SK-N-SH (cell line): ENCODE measurements at regions not wholly inside any gene's neighbourhood (a gene's known extent, or its start where the extent isn't known, plus 50 kb on each side); places are given as distances from the start of the nearest gene placed in this dataset.

Source experiments
- CTCF ChIA-PET: fragments of 300-600, 350-600 bp; formaldehyde crosslinking; extraction: SDS; loops from one replicate; lab custom pipeline; 2021; lab: Yijun Ruan, JAX
- POLR2A ChIA-PET: fragments of 350-600 bp; sonication (Branson Sonifier 250); formaldehyde crosslinking; extraction: SDS; loops from one replicate; lab custom pipeline; 2020; ENCODE audit warnings: antibody characterized with exemption, inconsistent platforms; lab: Yijun Ruan, JAX
- DNase-seq: peaks from one replicate; pipeline ENCODE4 v3.0.0; 2012
- H2AFZ ChIP-seq: fragments of 200-600 bp; sonication (generic); 2 replicates; pipeline ENCODE4 v1.8.1; 2016; ENCODE audit warnings: antibody characterized with exemption, mild to moderate bottlenecking, low read depth
- H3F3A ChIP-seq: fragments of 200-600 bp; sonication (generic); replicated peaks from 2 replicates; pipeline ENCODE3; 2016; ENCODE audit warnings: antibody characterized with exemption, mild to moderate bottlenecking; ENCODE audit not compliant: insufficient read depth
- H3K27ac ChIP-seq, 2 experiments: fragments of 200-500 bp in 1 of 2; fragments of 200-600 bp in 1 of 2; sonication (Bioruptor generic) in 1 of 2; sonication (generic), shearing (Covaris generic) in 1 of 2; 2 replicates each; pipeline versions ENCODE4 v1.5.1 to v1.6.1; 2014 to 2016; ENCODE audit warnings: low read depth in 2 of 2, inconsistent platforms in 1 of 2, low read length in 1 of 2, mild to moderate bottlenecking in 1 of 2, mixed read lengths in 1 of 2
- H3K27me3 ChIP-seq: fragments of 200-600 bp; sonication (generic), shearing (Covaris generic); 2 replicates; pipeline ENCODE4 v1.6.1; 2016; ENCODE audit warnings: mixed run types; ENCODE audit not compliant: insufficient read depth
- H3K36me3 ChIP-seq, 2 experiments: fragments of 200-500 bp in 1 of 2; fragments of 200-600 bp in 1 of 2; sonication (Bioruptor generic) in 1 of 2; sonication (generic) in 1 of 2; replicated peaks in 1 of 2; 2 replicates each; pipeline versions ENCODE3 to v1.5.1; 2014 to 2016; ENCODE audit warnings: low read length in 1 of 2, mild to moderate bottlenecking in 1 of 2; ENCODE audit not compliant: insufficient read depth in 2 of 2, control insufficient read depth in 1 of 2
- H3K4me1 ChIP-seq, 2 experiments: fragments of 200-500 bp in 1 of 2; fragments of 200-600 bp in 1 of 2; sonication (Bioruptor generic) in 1 of 2; sonication (generic), shearing (Covaris generic) in 1 of 2; 2 replicates each; pipeline versions ENCODE4 v1.5.1 to v1.6.1; 2014 to 2016; ENCODE audit warnings: low read depth in 1 of 2, low read length in 1 of 2, mixed run types in 1 of 2; ENCODE audit not compliant: insufficient read depth in 2 of 2, control insufficient read depth in 1 of 2
- H3K4me2 ChIP-seq: fragments of 200-600 bp; sonication (generic), shearing (Covaris generic); 2 replicates; pipeline ENCODE4 v1.6.1; 2017; ENCODE audit warnings: mixed run types
- H3K4me3 ChIP-seq, 2 experiments: fragments of 200-500 bp in 1 of 2; fragments of 200-600 bp in 1 of 2; sonication (Bioruptor generic) in 1 of 2; sonication (generic), shearing (Covaris generic) in 1 of 2; 2 replicates each; pipeline versions ENCODE4 v1.5.1 to v1.8.1; 2014 to 2016; ENCODE audit warnings: low read depth in 2 of 2, inconsistent platforms in 1 of 2, low read length in 1 of 2, mild to moderate bottlenecking in 1 of 2, mixed read lengths in 1 of 2, moderate library complexity in 1 of 2
- H3K79me2 ChIP-seq: fragments of 200-600 bp; sonication (generic); 2 replicates; pipeline ENCODE4 v1.8.1; 2017; ENCODE audit warnings: mild to moderate bottlenecking; ENCODE audit not compliant: insufficient read depth
- H3K9ac ChIP-seq: fragments of 200-600 bp; sonication (generic); 2 replicates; pipeline ENCODE4 v1.6.1; 2017; ENCODE audit warnings: mixed run types
- H3K9me2 ChIP-seq: fragments of 200-600 bp; sonication (generic); 2 replicates; pipeline ENCODE4 v1.6.1; 2017; ENCODE audit warnings: mixed run types
- H3K9me3 ChIP-seq: fragments of 200-600 bp; sonication (generic); 2 replicates; pipeline ENCODE4 v1.6.1; 2017; ENCODE audit warnings: mixed run types, mild to moderate bottlenecking, moderate library complexity
- H4K20me1 ChIP-seq: fragments of 200-600 bp; sonication (generic); 2 replicates; pipeline ENCODE4 v1.6.1; 2017; ENCODE audit warnings: mild to moderate bottlenecking, mixed run types; ENCODE audit not compliant: insufficient read depth
- CHD2 ChIP-seq: fragments of 150-350 bp; IDR thresholded peaks from 2 replicates; pipeline ENCODE4 v1.6.1; 2018; ENCODE audit warnings: low read length; ENCODE audit not compliant: partially characterized antibody
- EZH2phosphoT487 ChIP-seq: fragments of 200-600 bp; sonication (generic); IDR thresholded peaks from 2 replicates; pipeline ENCODE4 v1.6.1; 2017; ENCODE audit warnings: low read depth, mixed run types, mild to moderate bottlenecking, antibody characterized with exemption, moderate library complexity, borderline replicate concordance
- FOSL2 ChIP-seq: IDR thresholded peaks from 2 replicates; pipeline ENCODE4 v1.4.0; 2012; ENCODE audit warnings: low read depth, mild to moderate bottlenecking, moderate library complexity, borderline replicate concordance
- FOXM1 ChIP-seq: IDR thresholded peaks from 2 replicates; pipeline ENCODE4 v1.4.0; 2012; ENCODE audit warnings: low read depth, mild to moderate bottlenecking
- GABPA ChIP-seq: IDR thresholded peaks from 2 replicates; pipeline ENCODE4 v1.4.0; 2012; ENCODE audit warnings: low read depth, mild to moderate bottlenecking
- GATA2 ChIP-seq: sonication (generic); formaldehyde crosslinking; IDR thresholded peaks from 2 replicates; pipeline ENCODE4 v1.5.0; 2020; ENCODE audit warnings: mild to moderate bottlenecking, missing genetic modification reagents
- IRF3 ChIP-seq: fragments of 150-350 bp; IDR thresholded peaks from 2 replicates; pipeline ENCODE4 v1.6.1; 2016; ENCODE audit warnings: mild to moderate bottlenecking, low read depth, low read length
- MAX ChIP-seq: IDR thresholded peaks from 2 replicates; pipeline ENCODE4 v1.4.0; 2012; ENCODE audit warnings: low read depth
- MXI1 ChIP-seq: IDR thresholded peaks from 2 replicates; pipeline ENCODE4 v1.6.1; 2012; ENCODE audit warnings: mild to moderate bottlenecking, low read depth, low read length, improper control_type of control experiment
- NFIC ChIP-seq: IDR thresholded peaks from 2 replicates; pipeline ENCODE4 v1.4.0; 2012; ENCODE audit warnings: borderline replicate concordance
- PBX3 ChIP-seq: IDR thresholded peaks from 2 replicates; pipeline ENCODE4; 2012
- POLR2AphosphoS5 ChIP-seq: IDR thresholded peaks from 2 replicates; pipeline ENCODE4 v1.6.1; 2012; ENCODE audit warnings: low read depth, low read length
- RCOR1 ChIP-seq: fragments of 150-350 bp; IDR thresholded peaks from 2 replicates; pipeline ENCODE4 v1.6.1; 2017; ENCODE audit warnings: antibody characterized with exemption, low read length
- RXRA ChIP-seq: IDR thresholded peaks from 2 replicates; pipeline ENCODE4 v1.4.0; 2012; ENCODE audit warnings: low read depth, mild to moderate bottlenecking, borderline replicate concordance
- SIN3A ChIP-seq: IDR thresholded peaks from 2 replicates; pipeline ENCODE4 v1.6.1; 2012; ENCODE audit warnings: low read depth, mild to moderate bottlenecking, low read length, moderate library complexity, borderline replicate concordance
- TAF1 ChIP-seq: IDR thresholded peaks from 2 replicates; pipeline ENCODE4 v1.6.1; 2012; ENCODE audit warnings: low read depth, mild to moderate bottlenecking, low read length, moderate library complexity, borderline replicate concordance
- TCF12 ChIP-seq: IDR thresholded peaks from 2 replicates; pipeline ENCODE4 v1.4.0; 2012
- TEAD4 ChIP-seq: IDR thresholded peaks from 2 replicates; pipeline ENCODE4 v1.4.0; 2012; ENCODE audit warnings: mild to moderate bottlenecking, borderline replicate concordance; ENCODE audit not compliant: insufficient read depth
- USF2 ChIP-seq: fragments of 150-350 bp; IDR thresholded peaks from 2 replicates; pipeline ENCODE4 v1.6.1; 2017; ENCODE audit warnings: antibody characterized with exemption, low read length, low read depth, borderline replicate concordance
- ZBTB33 ChIP-seq: IDR thresholded peaks from 2 replicates; pipeline ENCODE4 v1.4.0; 2012; ENCODE audit warnings: low read depth, borderline replicate concordance
- WGBS: methylation state at CpG from one replicate; pipeline ENCODE4 v1.1.6; 2017; ENCODE audit warnings: low lambda C conversion rate; 5-methylcytosine and 5-hydroxymethylcytosine counted together

GRCh38 chr10:36464291-36464690 lies 661.1 kb upstream of the ANKRD30A start:
- Histone ChIP-seq H3K27ac (no peak overlapping the region), H2AFZ (no peak overlapping the region), H3K9me2 (no peaks in the 10 kb centered on the region), H3K9ac (no peak overlapping the region), H4K20me1 (no peaks in the 10 kb centered on the region), H3K4me2 (no peak overlapping the region), H3K4me1 (no peaks in the 10 kb centered on the region), H3K4me3 (no peak overlapping the region), H3K36me3 (no peaks in the 10 kb centered on the region), H3F3A (no peaks in the 10 kb centered on the region), H3K79me2 (no peaks in the 10 kb centered on the region), H3K9me3 (no peaks in the 10 kb centered on the region), H3K27me3 (no peaks in the 10 kb centered on the region)
- ChIA-PET CTCF (no interaction called here), POLR2A (no interaction called here)
- DNase-seq = no peak
- WGBS = 71% methylated on average over 1 of the region's 1 CpG
- TF ChIP-seq ZBTB33 (no peak), CHD2 (no peak), MAX (no peak), TEAD4 (no peak), IRF3 (no peak), GATA2 (no peak), EZH2phosphoT487 (no peak), GABPA (no peak), RCOR1 (no peak), SIN3A (no peak), FOXM1 (no peak), TCF12 (no peak), USF2 (no peak)

- H3K4me2 ChIP-seq = no peak overlapping the region
- WGBS = 77% methylated on average over 2 of the region's 2 CpGs
- POLR2A ChIA-PET = no interaction called here
- H3K9me3 ChIP-seq = no peaks in the 10 kb centered on the region
- H3K4me1 ChIP-seq = no peaks in the 10 kb centered on the region
- no peaks in the 10 kb centered on the region for H3F3A ChIP-seq
- no peaks in the 10 kb centered on the region for H3K79me2 ChIP-seq
- no peaks in the 10 kb centered on the region for H3K36me3 ChIP-seq
- H3K27me3 ChIP-seq = no peaks in the 10 kb centered on the region
- no peaks in the 10 kb centered on the region for H3K9me2 ChIP-seq
- H3K4me3 ChIP-seq = no peak overlapping the region
- H4K20me1 ChIP-seq = no peaks in the 10 kb centered on the region
- no peak overlapping the region for H3K9ac ChIP-seq
- no peak overlapping the region for H3K27ac ChIP-seq
- CTCF ChIA-PET = no interaction called here
- DNase-seq = no peak
- no peak overlapping the region for H2AFZ ChIP-seq
- no peak for TF ChIP-seq FOSL2
- no peak for TF ChIP-seq FOXM1
- no peak for TF ChIP-seq IRF3
- TF ChIP-seq POLR2AphosphoS5 = no peak
- TF ChIP-seq CHD2 = no peak
- TF ChIP-seq NFIC = no peak
- TF ChIP-seq TAF1 = no peak
- TF ChIP-seq MAX = no peak
- no peak for TF ChIP-seq GABPA
- TF ChIP-seq MXI1 = no peak
- TF ChIP-seq RCOR1 = no peak
- TF ChIP-seq PBX3 = no peak
- TF ChIP-seq RXRA = no peak
- no peak for TF ChIP-seq TEAD4
Observed at GRCh38 chr10:36463390-36463789, 662.0 kb upstream of the ANKRD30A start.
